GM12878 (cell line): ENCODE measurements at regions not wholly inside any gene's neighbourhood (a gene's known extent, or its start where the extent isn't known, plus 50 kb on each side); places are given as distances from the start of the nearest gene placed in this dataset.

Experiments used
- ATF7 ChIP-seq: fragments of 450-650 bp; IDR thresholded peaks from 2 replicates; pipeline ENCODE4 v1.6.1; 2016; ENCODE audit warnings: low read depth, mild to moderate bottlenecking
- BMI1 ChIP-seq: fragments of 450-650 bp; IDR thresholded peaks from 2 replicates; pipeline ENCODE4 v1.6.1; 2016; ENCODE audit warnings: mild to moderate bottlenecking, moderate library complexity, borderline replicate concordance
- EP300 ChIP-seq, 2 experiments: fragments of 150-350 bp in 1 of 2; IDR thresholded peaks; 2 replicates each; pipeline ENCODE4 v1.6.1; 2011 to 2012; ENCODE audit warnings: low read depth in 2 of 2, low read length in 2 of 2, borderline replicate concordance in 1 of 2, improper control_type of control experiment in 1 of 2, inconsistent platforms in 1 of 2; ENCODE audit not compliant: control insufficient read depth in 1 of 2
- JUND ChIP-seq: IDR thresholded peaks from 2 replicates; pipeline ENCODE4 v1.6.1; 2012; ENCODE audit warnings: low read depth, mild to moderate bottlenecking, low read length, improper control_type of control experiment, moderate library complexity
- NBN ChIP-seq: fragments of 450-650 bp; IDR thresholded peaks from 2 replicates; pipeline ENCODE4 v1.6.1; 2016
- PKNOX1 ChIP-seq: fragments of 450-650 bp; IDR thresholded peaks from 2 replicates; pipeline ENCODE4 v1.6.1; 2016; ENCODE audit warnings: mild to moderate bottlenecking
- PRDM15 ChIP-seq: fragments of 450-650 bp; formaldehyde crosslinking; IDR thresholded peaks from 2 replicates; pipeline ENCODE4 v1.4.0; 2020; ENCODE audit warnings: mild to moderate bottlenecking, moderate library complexity
- SMAD1 ChIP-seq: fragments of 450-650 bp; IDR thresholded peaks from 2 replicates; pipeline ENCODE4 v1.6.1; 2018; ENCODE audit warnings: mild to moderate bottlenecking, low read depth; ENCODE audit not compliant: partially characterized antibody
- SRF ChIP-seq, 2 experiments: IDR thresholded peaks; 2 replicates each; pipeline ENCODE4 v1.6.1; 2011; ENCODE audit warnings: low read depth in 2 of 2, low read length in 2 of 2, mild to moderate bottlenecking in 1 of 2, moderate library complexity in 1 of 2
- STAT1 ChIP-seq: fragments of 450-650 bp; conservative IDR thresholded peaks from 2 replicates; pipeline ENCODE4 v1.6.1; 2014; ENCODE audit warnings: antibody characterized with exemption, mild to moderate bottlenecking
- TCF7 ChIP-seq: IDR thresholded peaks from 2 replicates; pipeline ENCODE4 v1.6.1; 2014; ENCODE audit warnings: antibody characterized with exemption, borderline replicate concordance
- WRNIP1 ChIP-seq: IDR thresholded peaks from 2 replicates; pipeline ENCODE4 v1.6.1; 2011; ENCODE audit warnings: low read depth, low read length, improper control_type of control experiment, borderline replicate concordance
- TF ChIP-seq, protein P1 (sequence below): IDR thresholded peaks from 2 replicates; pipeline ENCODE4 v1.6.1; 2012; ENCODE audit warnings: mild to moderate bottlenecking, low read depth, low read length
- TF ChIP-seq, protein P2 (sequence below): fragments of 150-350 bp; IDR thresholded peaks from 2 replicates; pipeline ENCODE4 v1.6.1; 2016; ENCODE audit warnings: low read depth, low read length
- TF ChIP-seq, protein P3 (sequence below): fragments of 450-650 bp; IDR thresholded peaks from 2 replicates; pipeline ENCODE4 v1.6.1; 2016; ENCODE audit warnings: mild to moderate bottlenecking

DNA sequence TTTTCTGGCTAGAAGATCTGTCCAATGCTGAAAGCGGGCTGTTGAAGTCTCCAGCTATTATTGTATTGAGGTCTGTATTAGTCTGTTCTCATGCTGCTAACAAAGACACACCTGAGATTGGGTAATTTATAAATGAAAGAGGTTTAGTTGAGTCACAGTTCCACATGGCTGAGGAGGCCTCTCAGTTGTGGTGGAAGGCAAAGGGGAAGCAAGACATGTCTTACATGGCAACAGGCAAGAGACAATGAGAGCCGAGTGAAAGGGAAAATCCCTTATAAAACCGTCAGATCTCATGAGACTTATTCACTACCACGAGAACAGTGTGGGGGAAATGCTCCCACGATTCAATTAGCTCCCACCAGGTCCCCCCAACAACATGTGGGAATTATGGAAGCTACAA is 980.4 kb downstream of the SLITRK5 start (continued):
- TF ChIP-seq JUND (no peak), ATF7 (peak; percentile 37; the same call in 1 of the 2 replicates), EP300 (IDR thresholded peaks at IDR 0.05; ENCODE audit: borderline replicate concordance in 1 of 2, control insufficient read depth in 1 of 2, low read depth in 2 of 2, low read length in 2 of 2) (peak in 1 of 2 experiments; percentile 42; a peak in 1 of 4 replicates), SMAD1 (peak; percentile 76), TCF7 (peak; percentile 83), STAT1 (no peak), PRDM15 (no peak), NBN (peak; percentile 58; the same call in 1 of the 2 replicates), BMI1 (no peak), WRNIP1 (no peak), PKNOX1 (no peak), SRF (IDR thresholded peaks at IDR 0.05; ENCODE audit: low read depth in 2 of 2, low read length in 2 of 2) (peak in 1 of 2 experiments; percentile 50; a peak in 1 of 4 replicates)
- TF ChIP-seq, protein P1, sequence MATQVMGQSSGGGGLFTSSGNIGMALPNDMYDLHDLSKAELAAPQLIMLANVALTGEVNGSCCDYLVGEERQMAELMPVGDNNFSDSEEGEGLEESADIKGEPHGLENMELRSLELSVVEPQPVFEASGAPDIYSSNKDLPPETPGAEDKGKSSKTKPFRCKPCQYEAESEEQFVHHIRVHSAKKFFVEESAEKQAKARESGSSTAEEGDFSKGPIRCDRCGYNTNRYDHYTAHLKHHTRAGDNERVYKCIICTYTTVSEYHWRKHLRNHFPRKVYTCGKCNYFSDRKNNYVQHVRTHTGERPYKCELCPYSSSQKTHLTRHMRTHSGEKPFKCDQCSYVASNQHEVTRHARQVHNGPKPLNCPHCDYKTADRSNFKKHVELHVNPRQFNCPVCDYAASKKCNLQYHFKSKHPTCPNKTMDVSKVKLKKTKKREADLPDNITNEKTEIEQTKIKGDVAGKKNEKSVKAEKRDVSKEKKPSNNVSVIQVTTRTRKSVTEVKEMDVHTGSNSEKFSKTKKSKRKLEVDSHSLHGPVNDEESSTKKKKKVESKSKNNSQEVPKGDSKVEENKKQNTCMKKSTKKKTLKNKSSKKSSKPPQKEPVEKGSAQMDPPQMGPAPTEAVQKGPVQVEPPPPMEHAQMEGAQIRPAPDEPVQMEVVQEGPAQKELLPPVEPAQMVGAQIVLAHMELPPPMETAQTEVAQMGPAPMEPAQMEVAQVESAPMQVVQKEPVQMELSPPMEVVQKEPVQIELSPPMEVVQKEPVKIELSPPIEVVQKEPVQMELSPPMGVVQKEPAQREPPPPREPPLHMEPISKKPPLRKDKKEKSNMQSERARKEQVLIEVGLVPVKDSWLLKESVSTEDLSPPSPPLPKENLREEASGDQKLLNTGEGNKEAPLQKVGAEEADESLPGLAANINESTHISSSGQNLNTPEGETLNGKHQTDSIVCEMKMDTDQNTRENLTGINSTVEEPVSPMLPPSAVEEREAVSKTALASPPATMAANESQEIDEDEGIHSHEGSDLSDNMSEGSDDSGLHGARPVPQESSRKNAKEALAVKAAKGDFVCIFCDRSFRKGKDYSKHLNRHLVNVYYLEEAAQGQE = no peak
- TF ChIP-seq, protein P2, sequence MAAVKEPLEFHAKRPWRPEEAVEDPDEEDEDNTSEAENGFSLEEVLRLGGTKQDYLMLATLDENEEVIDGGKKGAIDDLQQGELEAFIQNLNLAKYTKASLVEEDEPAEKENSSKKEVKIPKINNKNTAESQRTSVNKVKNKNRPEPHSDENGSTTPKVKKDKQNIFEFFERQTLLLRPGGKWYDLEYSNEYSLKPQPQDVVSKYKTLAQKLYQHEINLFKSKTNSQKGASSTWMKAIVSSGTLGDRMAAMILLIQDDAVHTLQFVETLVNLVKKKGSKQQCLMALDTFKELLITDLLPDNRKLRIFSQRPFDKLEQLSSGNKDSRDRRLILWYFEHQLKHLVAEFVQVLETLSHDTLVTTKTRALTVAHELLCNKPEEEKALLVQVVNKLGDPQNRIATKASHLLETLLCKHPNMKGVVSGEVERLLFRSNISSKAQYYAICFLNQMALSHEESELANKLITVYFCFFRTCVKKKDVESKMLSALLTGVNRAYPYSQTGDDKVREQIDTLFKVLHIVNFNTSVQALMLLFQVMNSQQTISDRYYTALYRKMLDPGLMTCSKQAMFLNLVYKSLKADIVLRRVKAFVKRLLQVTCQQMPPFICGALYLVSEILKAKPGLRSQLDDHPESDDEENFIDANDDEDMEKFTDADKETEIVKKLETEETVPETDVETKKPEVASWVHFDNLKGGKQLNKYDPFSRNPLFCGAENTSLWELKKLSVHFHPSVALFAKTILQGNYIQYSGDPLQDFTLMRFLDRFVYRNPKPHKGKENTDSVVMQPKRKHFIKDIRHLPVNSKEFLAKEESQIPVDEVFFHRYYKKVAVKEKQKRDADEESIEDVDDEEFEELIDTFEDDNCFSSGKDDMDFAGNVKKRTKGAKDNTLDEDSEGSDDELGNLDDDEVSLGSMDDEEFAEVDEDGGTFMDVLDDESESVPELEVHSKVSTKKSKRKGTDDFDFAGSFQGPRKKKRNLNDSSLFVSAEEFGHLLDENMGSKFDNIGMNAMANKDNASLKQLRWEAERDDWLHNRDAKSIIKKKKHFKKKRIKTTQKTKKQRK = no peak
- TF ChIP-seq, protein P3, sequence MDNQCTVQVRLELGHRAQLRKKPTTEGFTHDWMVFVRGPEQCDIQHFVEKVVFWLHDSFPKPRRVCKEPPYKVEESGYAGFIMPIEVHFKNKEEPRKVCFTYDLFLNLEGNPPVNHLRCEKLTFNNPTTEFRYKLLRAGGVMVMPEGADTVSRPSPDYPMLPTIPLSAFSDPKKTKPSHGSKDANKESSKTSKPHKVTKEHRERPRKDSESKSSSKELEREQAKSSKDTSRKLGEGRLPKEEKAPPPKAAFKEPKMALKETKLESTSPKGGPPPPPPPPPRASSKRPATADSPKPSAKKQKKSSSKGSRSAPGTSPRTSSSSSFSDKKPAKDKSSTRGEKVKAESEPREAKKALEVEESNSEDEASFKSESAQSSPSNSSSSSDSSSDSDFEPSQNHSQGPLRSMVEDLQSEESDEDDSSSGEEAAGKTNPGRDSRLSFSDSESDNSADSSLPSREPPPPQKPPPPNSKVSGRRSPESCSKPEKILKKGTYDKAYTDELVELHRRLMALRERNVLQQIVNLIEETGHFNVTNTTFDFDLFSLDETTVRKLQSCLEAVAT = peak; percentile 99
